GM18502 (cell line): ENCODE measurements at regions not wholly inside any gene's neighbourhood (a gene's known extent, or its start where the extent isn't known, plus 50 kb on each side); places are given as distances from the start of the nearest gene placed in this dataset.

ENCODE experiments used
- ATAC-seq: cut with Tn5 transposase; IDR thresholded peaks from one replicate; pipeline ENCODE4 v1.9.1; 2021; ENCODE audit warnings: mild to moderate bottlenecking; ENCODE audit not compliant: unreplicated experiment, poor library complexity

DNA sequence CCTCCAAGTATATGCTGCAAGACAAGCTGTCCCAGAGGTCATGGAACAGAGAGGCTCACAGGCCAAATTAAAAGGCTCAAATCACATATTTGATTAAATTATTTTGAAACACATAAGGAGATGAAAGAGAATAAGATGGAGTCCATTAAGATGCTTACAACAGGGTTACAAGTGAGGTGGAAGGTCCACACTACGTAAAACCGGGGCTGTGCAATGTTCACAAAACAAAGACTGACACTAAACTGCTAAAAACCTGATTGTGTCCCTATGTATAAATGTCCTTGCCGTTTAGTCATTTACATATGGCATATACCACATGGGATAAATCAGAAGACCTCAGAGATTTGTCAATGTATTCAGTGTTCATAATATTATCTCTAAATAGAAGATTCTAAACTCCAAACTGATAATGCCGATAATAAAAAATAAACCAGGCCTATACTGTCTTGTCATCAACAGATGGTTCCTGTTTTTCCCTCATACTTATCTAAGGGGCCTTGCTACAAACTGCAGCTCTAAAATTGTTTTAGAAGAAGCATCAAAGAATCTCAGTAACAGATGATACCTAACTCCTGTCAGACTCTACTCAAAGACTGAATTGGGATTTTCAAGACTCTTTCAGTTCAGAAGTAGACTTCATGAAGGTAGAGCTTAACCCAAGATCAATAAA, 51.8 kb upstream of the RIPOR2 start:
- ATAC-seq, result no peak

GRCh38 chr6:24988562-24988961, 52.8 kb upstream of the RIPOR2 start:
- ATAC-seq, result no peak

- no peak for ATAC-seq
These were observed 54.6 kb upstream of the RIPOR2 start for GRCh38 chr6:24990236-24990845.

- ATAC-seq, result no peak
These were observed 55.4 kb upstream of the RIPOR2 start for GRCh38 chr6:24990944-24991809.

DNA sequence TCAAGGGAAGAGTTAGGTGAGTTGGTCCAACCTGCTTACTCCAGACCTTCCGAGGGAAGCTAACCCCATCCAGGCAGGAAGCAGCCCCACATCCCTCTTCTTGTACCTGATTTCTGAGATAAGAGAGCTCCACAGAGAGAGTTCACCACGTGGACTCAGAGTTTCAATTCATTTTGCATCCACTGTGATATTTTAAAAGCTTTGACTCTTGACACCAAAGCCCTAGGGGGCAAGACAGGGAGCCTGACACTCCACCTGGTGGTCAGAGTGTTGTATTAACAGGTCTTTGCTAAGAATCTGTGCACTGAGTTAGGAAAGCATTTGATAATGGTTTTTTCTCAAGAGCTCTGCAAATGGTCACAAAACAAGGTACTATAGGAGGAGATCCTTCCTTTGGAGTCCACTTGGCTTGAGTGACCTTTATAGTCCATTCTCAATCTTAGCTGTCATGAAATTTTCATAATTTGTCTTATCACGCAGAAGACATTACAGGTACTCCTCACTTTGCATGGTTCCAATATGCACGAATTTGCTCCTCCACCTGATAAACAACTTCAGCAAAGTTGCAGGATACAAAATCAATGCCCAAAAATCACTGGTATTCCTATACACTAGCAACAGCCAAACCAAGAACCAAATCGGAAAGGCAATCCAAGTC, 56.2 kb upstream of the RIPOR2 start:
- ATAC-seq, result peak; percentile 87

GRCh38 chr6:24994812-24995211, 59.1 kb upstream of the RIPOR2 start:
- no peak for ATAC-seq

- ATAC-seq, result no peak
These were observed 59.5 kb upstream of the RIPOR2 start for GRCh38 chr6:24995270-24995669.

GRCh38 chr6:24996269-24996836, 60.6 kb upstream of the RIPOR2 start:
- ATAC-seq, result no peak

DNA sequence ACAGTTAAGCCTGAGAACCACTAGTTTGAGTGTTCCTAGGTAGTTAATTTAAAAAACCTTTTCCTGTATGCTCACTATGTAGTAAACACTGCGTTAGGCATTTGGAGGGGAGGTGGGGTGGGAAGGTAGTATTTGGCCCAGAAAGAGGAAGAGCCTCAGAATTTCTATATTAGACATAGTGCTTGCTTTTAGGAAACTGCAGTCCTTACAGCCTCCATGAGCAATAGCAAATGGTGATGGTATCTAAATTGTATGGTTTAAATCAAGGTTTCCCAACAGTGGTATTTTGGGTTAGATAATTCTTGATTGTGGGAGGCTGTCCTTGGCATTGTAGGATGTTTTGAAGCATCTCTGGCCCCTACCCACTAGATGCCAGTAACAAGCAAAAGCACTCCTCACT, 61.5 kb upstream of the RIPOR2 start:
- ATAC-seq, result no peak

- no peak for ATAC-seq
These were observed 62.1 kb upstream of the RIPOR2 start for GRCh38 chr6:24997905-24998304.

DNA sequence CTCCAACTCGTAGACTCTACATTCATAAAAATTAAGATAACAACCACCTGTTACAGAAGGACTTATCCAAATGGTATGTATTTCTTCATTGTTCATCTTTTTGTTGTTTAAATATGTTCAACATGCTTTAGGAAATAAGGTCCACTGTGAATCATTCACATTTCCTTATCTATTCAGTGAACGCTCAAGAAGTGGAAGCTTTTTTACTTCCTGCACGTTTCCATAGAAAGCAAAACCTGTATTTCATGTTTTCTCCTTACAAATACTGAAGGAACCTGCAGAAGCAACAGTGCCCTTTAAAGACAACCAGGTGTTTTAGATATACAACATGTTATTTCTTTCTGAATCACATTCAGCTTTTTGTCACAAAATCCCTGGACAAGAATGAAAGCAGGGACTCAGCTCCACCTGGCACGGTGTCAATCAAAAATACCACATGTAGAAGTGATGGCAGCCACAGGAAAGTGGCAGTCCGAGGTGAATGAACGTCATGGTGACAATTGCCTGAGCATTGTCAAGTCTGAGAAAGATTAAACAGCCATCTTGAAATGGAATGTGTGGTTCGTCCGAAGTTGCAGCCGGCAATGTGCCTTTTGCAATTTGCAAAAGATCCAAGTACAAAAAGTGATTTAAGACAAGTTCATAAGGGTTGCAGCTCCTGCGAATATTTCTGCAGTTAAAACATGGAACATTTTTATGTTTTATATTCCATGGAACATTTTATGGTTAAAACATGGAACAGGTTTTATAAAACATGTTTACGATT, 66.7 kb upstream of the RIPOR2 start:
- no peak for ATAC-seq

- no peak for ATAC-seq
These were observed 68.6 kb upstream of the RIPOR2 start for GRCh38 chr6:25004357-25004756.

- no peak for ATAC-seq
These were observed 69.2 kb upstream of the RIPOR2 start for GRCh38 chr6:25005010-25005409.

DNA sequence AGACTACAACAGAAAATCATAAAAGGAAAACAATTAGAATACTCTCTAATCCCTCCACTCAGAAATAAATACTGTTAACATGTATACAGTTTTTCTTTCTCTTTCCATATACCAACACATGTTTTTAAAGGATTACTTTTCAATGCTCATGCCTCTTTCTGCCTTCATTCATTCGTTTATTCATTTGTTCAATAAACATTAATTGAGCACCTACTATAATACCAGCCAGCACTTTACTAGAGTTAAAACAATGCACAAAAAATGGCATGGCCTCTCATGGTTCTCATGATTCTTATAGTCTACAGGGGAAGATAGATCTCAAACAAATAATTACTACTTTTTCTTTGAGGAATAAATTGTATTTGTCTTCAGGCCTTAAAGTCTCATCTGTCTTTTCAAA, 70.3 kb upstream of the RIPOR2 start:
- no peak for ATAC-seq

DNA sequence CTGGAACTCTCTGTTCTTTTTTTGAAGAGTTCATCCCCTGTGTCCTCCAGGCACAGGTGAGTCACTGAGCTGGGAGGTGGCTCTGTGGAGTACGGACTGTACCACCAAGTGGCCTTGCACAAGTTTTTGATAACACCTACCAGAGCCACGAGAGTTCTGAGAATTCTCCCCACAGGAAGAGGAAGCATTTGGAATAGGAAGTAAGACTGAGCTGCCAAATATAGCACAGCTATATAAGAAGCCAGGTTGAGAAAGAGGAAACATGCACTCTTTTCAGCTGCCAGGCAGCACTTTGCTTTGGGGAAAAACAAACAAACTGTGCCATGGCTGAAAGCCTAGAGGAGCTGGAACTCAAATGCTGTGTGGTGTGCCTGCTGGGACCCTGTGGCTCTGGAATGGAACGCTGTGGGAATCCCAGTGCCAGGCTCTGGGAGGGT, 70.8 kb upstream of the RIPOR2 start:
- peak; percentile 39 for ATAC-seq

DNA sequence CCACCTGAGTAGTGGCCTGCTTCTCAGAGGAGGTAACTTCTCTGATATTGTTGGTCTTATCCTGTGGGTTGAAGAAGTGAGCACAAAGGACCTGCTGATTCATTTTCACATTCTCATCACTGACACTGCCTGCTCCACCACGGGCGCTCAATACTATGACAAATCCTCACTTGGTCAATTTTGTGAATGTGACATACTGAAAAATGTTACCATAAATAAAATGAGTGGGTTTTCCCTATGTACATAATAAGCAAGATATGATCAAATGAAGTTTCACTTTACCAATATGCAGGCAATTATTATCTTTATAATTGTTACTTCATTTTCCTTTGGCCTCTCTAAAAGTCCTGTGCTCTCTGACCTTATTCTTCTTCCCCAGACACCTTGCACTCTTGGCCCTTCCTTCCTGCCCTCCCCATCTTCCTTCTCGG, 71.5 kb upstream of the RIPOR2 start:
- ATAC-seq, result peak; percentile 85

DNA sequence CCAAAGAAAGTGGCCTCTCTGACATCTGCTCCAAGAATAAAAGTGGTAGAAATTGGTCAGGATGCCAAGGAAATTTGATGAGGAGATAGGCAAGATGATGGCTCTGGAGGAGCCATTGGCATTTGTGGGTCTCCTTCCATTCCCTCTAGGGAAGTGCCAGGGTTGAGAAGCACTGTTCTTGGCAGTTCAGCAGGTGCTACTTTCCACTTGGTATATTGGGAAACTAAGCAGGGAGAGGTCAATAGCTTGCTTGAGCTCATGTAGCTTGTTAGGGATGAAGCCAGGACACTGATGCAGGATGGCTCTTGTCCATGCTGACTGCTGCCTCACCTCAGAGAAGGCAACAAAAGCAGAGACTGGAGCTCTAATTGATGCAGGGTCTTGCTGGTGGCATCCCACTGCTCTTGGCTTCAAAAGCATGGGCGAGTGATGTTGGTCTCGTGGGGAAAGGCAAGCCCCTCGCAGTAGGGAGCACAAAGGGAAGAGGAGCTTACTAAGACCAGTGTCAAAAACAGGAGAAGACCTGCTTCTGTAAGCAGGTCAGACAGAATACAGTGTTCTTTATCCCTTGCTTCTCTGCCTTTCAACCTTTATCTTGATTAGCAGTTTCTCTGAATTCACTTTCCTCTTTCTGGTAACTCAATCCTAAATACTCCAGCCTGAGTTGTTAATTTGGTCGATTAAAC, 73.1 kb upstream of the RIPOR2 start:
- ATAC-seq, result no peak

DNA sequence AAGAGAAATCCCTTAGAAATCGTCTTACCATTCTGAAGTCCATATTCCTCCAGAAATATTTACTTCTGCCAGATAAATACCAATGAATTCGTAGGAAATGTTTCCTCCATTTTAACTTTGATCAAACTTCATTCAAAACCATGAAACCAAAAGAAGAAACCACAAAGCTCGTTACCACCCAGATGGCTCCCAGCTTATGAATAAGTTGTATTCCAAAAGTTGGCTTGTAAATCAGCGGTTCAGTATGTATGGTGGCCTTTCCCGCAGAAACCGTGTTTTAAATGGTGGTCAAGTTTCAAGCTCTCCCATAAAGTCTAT, 73.6 kb upstream of the RIPOR2 start:
- ATAC-seq, result no peak

GRCh38 chr6:25010176-25010575, 74.4 kb upstream of the RIPOR2 start:
- no peak for ATAC-seq
